ENCODE measurements at regions not wholly inside any gene's neighbourhood (a gene's known extent, or its start where the extent isn't known, plus 50 kb on each side); places are given as distances from the start of the nearest gene placed in this dataset.

DNA sequence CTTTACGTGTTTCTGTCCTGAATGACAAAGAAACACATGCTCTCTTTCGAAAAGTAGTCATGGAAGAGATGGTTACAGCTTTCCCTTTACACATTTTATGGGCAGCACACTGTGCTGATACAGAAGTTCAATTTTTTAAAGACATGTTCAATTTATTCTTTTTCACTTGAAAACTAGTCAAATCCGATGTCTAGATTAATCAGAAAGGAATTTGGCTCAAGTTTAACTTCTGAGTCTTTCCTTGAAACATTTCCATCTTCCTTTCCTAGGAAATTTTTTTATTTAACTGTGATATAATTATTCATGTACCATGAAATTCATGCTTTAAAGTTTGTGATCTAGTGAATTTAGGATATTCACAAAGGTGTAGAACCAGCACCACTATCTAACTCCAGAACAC, 360.1 kb downstream of the TNS3 start:
- TF ChIP-seq, protein P1, sequence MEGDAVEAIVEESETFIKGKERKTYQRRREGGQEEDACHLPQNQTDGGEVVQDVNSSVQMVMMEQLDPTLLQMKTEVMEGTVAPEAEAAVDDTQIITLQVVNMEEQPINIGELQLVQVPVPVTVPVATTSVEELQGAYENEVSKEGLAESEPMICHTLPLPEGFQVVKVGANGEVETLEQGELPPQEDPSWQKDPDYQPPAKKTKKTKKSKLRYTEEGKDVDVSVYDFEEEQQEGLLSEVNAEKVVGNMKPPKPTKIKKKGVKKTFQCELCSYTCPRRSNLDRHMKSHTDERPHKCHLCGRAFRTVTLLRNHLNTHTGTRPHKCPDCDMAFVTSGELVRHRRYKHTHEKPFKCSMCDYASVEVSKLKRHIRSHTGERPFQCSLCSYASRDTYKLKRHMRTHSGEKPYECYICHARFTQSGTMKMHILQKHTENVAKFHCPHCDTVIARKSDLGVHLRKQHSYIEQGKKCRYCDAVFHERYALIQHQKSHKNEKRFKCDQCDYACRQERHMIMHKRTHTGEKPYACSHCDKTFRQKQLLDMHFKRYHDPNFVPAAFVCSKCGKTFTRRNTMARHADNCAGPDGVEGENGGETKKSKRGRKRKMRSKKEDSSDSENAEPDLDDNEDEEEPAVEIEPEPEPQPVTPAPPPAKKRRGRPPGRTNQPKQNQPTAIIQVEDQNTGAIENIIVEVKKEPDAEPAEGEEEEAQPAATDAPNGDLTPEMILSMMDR (conservative IDR thresholded peaks at IDR 0.05; ENCODE audit: low read depth in 2 of 2) = no peak
- TF ChIP-seq EZH2 (IDR thresholded peaks at IDR 0.05; ENCODE audit: low read depth, unreplicated experiment) = no peak
